A673 (cell line): ENCODE measurements at regions not wholly inside any gene's neighbourhood (a gene's known extent, or its start where the extent isn't known, plus 50 kb on each side); places are given as distances from the start of the nearest gene placed in this dataset.

Experiments
- BruUV-seq: library from RNA; stranded (reverse); fragments of 400-500 nt; replicated peaks from 2 replicates; lab custom pipeline; 2021; lab: Mats Ljungman, UMichigan
- CTCF ChIA-PET: fragments of 300-600 bp; sonication (Branson Sonifier 250); formaldehyde crosslinking; loops from one replicate; lab custom pipeline; 2022; ENCODE audit warnings: antibody characterized with exemption; lab: Charles Lee
- POLR2A ChIA-PET: fragments of 300-600 bp; sonication (Branson Sonifier 250); formaldehyde crosslinking; loops from one replicate; lab custom pipeline; 2022; ENCODE audit warnings: antibody characterized with exemption; ENCODE audit not compliant: low non-redundant PET; lab: Charles Lee
- DNase-seq: peaks from one replicate; pipeline ENCODE4 v3.0.0-alpha.2; 2015; ENCODE audit warnings: low spot score
- H3K27ac ChIP-seq: fragments of 200-600 bp; sonication (generic); 2 replicates; pipeline ENCODE4 v1.5.1; 2016; ENCODE audit warnings: mixed run types, low read depth, mild to moderate bottlenecking, mixed read lengths, antibody characterized with exemption, low read length; ENCODE audit not compliant: poor library complexity, severe bottlenecking
- H3K27me3 ChIP-seq: fragments of 200-600 bp; sonication (generic); replicated peaks from 2 replicates; pipeline ENCODE4 v1.6.1; 2017; ENCODE audit warnings: mixed run types, low read depth, mild to moderate bottlenecking, mixed read lengths, antibody characterized with exemption, low read length; ENCODE audit not compliant: insufficient read depth, poor library complexity
- H3K36me3 ChIP-seq: fragments of 200-600 bp; sonication (generic); 2 replicates; pipeline ENCODE4 v1.6.1; 2016; ENCODE audit warnings: mixed run types, mild to moderate bottlenecking, mixed read lengths, antibody characterized with exemption, low read length; ENCODE audit not compliant: insufficient read depth, poor library complexity, severe bottlenecking
- H3K4me1 ChIP-seq: fragments of 200-600 bp; sonication (generic); 2 replicates; pipeline ENCODE4 v1.6.1; 2017; ENCODE audit warnings: mixed run types, mild to moderate bottlenecking, mixed read lengths, antibody characterized with exemption, low read length; ENCODE audit not compliant: insufficient read depth, poor library complexity, severe bottlenecking
- H3K4me3 ChIP-seq: fragments of 200-600 bp; sonication (generic); 2 replicates; pipeline ENCODE4 v1.5.1; 2016; ENCODE audit warnings: low read depth, mixed run types, mild to moderate bottlenecking, mixed read lengths, low read length; ENCODE audit not compliant: poor library complexity, severe bottlenecking
- H3K9me3 ChIP-seq: fragments of 200-600 bp; sonication (generic); 2 replicates; pipeline ENCODE4 v1.6.1; 2016; ENCODE audit warnings: mixed run types, low read depth, mild to moderate bottlenecking, mixed read lengths, antibody characterized with exemption, low read length; ENCODE audit not compliant: poor library complexity, severe bottlenecking
- CTCF ChIP-seq: fragments of 300-800, 200-600 bp; sonication (generic); conservative IDR thresholded peaks from 2 replicates; pipeline ENCODE4 v1.5.1; 2017; ENCODE audit warnings: low read depth, mild to moderate bottlenecking, antibody characterized with exemption, low read length, moderate library complexity, mixed read lengths
- EZH2 ChIP-seq: fragments of 200-600 bp; sonication (generic); IDR thresholded peaks from 2 replicates; pipeline ENCODE4 v1.6.1; 2017; ENCODE audit warnings: borderline replicate concordance, low read depth, mild to moderate bottlenecking, mixed read lengths, antibody characterized with exemption, low read length; ENCODE audit not compliant: poor library complexity, severe bottlenecking
- intact Hi-C: fragments of 100-400 bp; cut with micrococcal nuclease; formaldehyde crosslinking; loops from one replicate; pipeline ENCODE4 v1.10.0; 2022; ENCODE audit not compliant: unreplicated experiment

GRCh38 chr19:31943191-31943661 is 402.2 kb upstream of the ZNF507 start:
- ChIA-PET CTCF (no interaction called here), POLR2A (no interaction called here)
- no peak overlapping the region for H3K4me3 ChIP-seq

GRCh38 chr19:31943778-31944177 is 401.6 kb upstream of the ZNF507 start:
- no peaks in the 10 kb centered on the region for H3K4me1 ChIP-seq
- no peaks in the 10 kb centered on the region for H3K9me3 ChIP-seq
- no TSS peak for BruUV-seq
- POLR2A ChIA-PET, result no interaction called here
- H3K27me3 ChIP-seq, result no peaks in the 10 kb centered on the region
- CTCF ChIA-PET, result no interaction called here
- no peak overlapping the region for H3K4me3 ChIP-seq
- intact Hi-C loops, result no loop called here
- TF ChIP-seq CTCF, result no peak
- no peak for DNase-seq
- no peak overlapping the region for H3K27ac ChIP-seq
- H3K36me3 ChIP-seq, result no peaks in the 10 kb centered on the region

More at GRCh38 chr19:31943191-31943661, 402.2 kb upstream of the ZNF507 start:
- intact Hi-C loops, result no loop called here
- H3K9me3 ChIP-seq, result no peaks in the 10 kb centered on the region
- no peak for TF ChIP-seq CTCF
- TF ChIP-seq EZH2, result no peak
- no peak overlapping the region for H3K27ac ChIP-seq
- DNase-seq, result no peak
- H3K27me3 ChIP-seq, result no peaks in the 10 kb centered on the region
- BruUV-seq, result no TSS peak
- no peaks in the 10 kb centered on the region for H3K36me3 ChIP-seq
- H3K4me1 ChIP-seq, result no peaks in the 10 kb centered on the region

- Histone ChIP-seq H3K9me3 (no peaks in the 10 kb centered on the region), H3K4me3 (no peak overlapping the region), H3K27me3 (no peaks in the 10 kb centered on the region), H3K4me1 (no peaks in the 10 kb centered on the region), H3K27ac (no peak overlapping the region), H3K36me3 (no peaks in the 10 kb centered on the region)
- no TSS peak for BruUV-seq
- intact Hi-C loops, result no loop called here
- no peak for DNase-seq
- CTCF ChIA-PET, result no interaction called here
- POLR2A ChIA-PET, result no interaction called here
- no peak for TF ChIP-seq EZH2
- TF ChIP-seq CTCF, result no peak
Measured at GRCh38 chr19:31944326-31944725, 401.1 kb upstream of the ZNF507 start.
